Cardiac septum (tissue), 1 donor: ENCODE measurements at regions not wholly inside any gene's neighbourhood (a gene's known extent, or its start where the extent isn't known, plus 50 kb on each side); places are given as distances from the start of the nearest gene placed in this dataset.

ENCODE experiments used
- DNase-seq: peaks from one replicate; pipeline ENCODE4 v3.0.0-alpha.2; 2020; ENCODE audit warnings: low spot score
- intact Hi-C: fragments of 100-400 bp; cut with DNase I; formaldehyde crosslinking; loops from one replicate; pipeline ENCODE4 v1.14.0; 2022
- donor health status: DM: no; HTN: no; CAD: no.

GRCh38 chr4:44927399-44928380 lies 201.3 kb upstream of the GNPDA2 start:
- intact Hi-C loops, result loop anchor here (2.0 to 10.0 kb wide), 4 partner anchors 159 to 1345 kb away; no protein-coding TSS in a partner anchor
- no peak for DNase-seq

GRCh38 chr4:44916411-44916810 lies 190.1 kb upstream of the GNPDA2 start:
- intact Hi-C loops, result no loop called here
- no peak for DNase-seq

GRCh38 chr4:44914748-44915147 lies 188.4 kb upstream of the GNPDA2 start:
- DNase-seq, result no peak
- intact Hi-C loops, result no loop called here

- no peak for DNase-seq
- intact Hi-C loops, result no loop called here
Observed at GRCh38 chr4:44914223-44914622, 187.9 kb upstream of the GNPDA2 start.

GRCh38 chr4:44912980-44913379 lies 186.6 kb upstream of the GNPDA2 start:
- no peak for DNase-seq
- intact Hi-C loops, result no loop called here

GRCh38 chr4:44908565-44908964 lies 182.2 kb upstream of the GNPDA2 start:
- intact Hi-C loops, result no loop called here
- no peak for DNase-seq

GRCh38 chr4:44872246-44872645 lies 145.9 kb upstream of the GNPDA2 start:
- intact Hi-C loops, result no loop called here
- no peak for DNase-seq

- no peak for DNase-seq
- intact Hi-C loops, result no loop called here
Observed at GRCh38 chr4:44871133-44871532, 144.8 kb upstream of the GNPDA2 start.

- no peak for DNase-seq
- intact Hi-C loops, result no loop called here
Observed at GRCh38 chr4:44869985-44870384, 143.6 kb upstream of the GNPDA2 start.

- DNase-seq, result no peak
- intact Hi-C loops, result no loop called here
Observed at GRCh38 chr4:44869222-44869882, 143.0 kb upstream of the GNPDA2 start.

GRCh38 chr4:44861756-44862155 lies 135.4 kb upstream of the GNPDA2 start:
- intact Hi-C loops, result no loop called here
- no peak for DNase-seq

- DNase-seq, result no peak
- intact Hi-C loops, result no loop called here
Observed at GRCh38 chr4:44859477-44859876, 133.1 kb upstream of the GNPDA2 start.

- intact Hi-C loops, result no loop called here
- no peak for DNase-seq
Observed at GRCh38 chr4:44848466-44848865, 122.1 kb upstream of the GNPDA2 start.

GRCh38 chr4:44845993-44846392 lies 119.6 kb upstream of the GNPDA2 start:
- intact Hi-C loops, result loop anchor here (2.0 kb wide), 1 partner anchor 77 kb away; no protein-coding TSS in a partner anchor
- DNase-seq, result no peak

GRCh38 chr4:44845309-44845708 lies 119.0 kb upstream of the GNPDA2 start:
- intact Hi-C loops, result loop anchor here (2.0 kb wide), 1 partner anchor 77 kb away; no protein-coding TSS in a partner anchor
- DNase-seq, result no peak

- no peak for DNase-seq
- intact Hi-C loops, result no loop called here
Observed at GRCh38 chr4:44842531-44842930, 116.2 kb upstream of the GNPDA2 start.

- DNase-seq, result no peak
- intact Hi-C loops, result loop anchor here (10.0 kb wide), 1 partner anchor 53 kb away; no protein-coding TSS in a partner anchor
Observed at GRCh38 chr4:44817930-44818329, 91.6 kb upstream of the GNPDA2 start.

GRCh38 chr4:44806071-44806470 lies 79.7 kb upstream of the GNPDA2 start:
- intact Hi-C loops, result no loop called here
- DNase-seq, result no peak

GRCh38 chr4:44804301-44804700 lies 77.9 kb upstream of the GNPDA2 start:
- intact Hi-C loops, result no loop called here
- no peak for DNase-seq

- DNase-seq, result no peak
- intact Hi-C loops, result no loop called here
Observed at GRCh38 chr4:44801384-44801783, 75.0 kb upstream of the GNPDA2 start.

GRCh38 chr4:44791831-44792230 lies 65.5 kb upstream of the GNPDA2 start:
- intact Hi-C loops, result no loop called here
- no peak for DNase-seq
